Activated CD8-positive, alpha-beta memory T cell treated with anti-CD3 and anti-CD28 coated beads, Interleukin-2, amount 50 U/mL, for 1 hour (primary cell): ENCODE measurements at regions not wholly inside any gene's neighbourhood (a gene's known extent, or its start where the extent isn't known, plus 50 kb on each side); places are given as distances from the start of the nearest gene placed in this dataset.
"Not testable (repeated sequence)": the region's sequence is repeated elsewhere in the genome, so short reads cannot be mapped to it uniquely, and the experiment has no call there.

Experiments
- DNase-seq: peaks from one replicate; pipeline ENCODE4 v3.0.0-alpha.2; 2020; ENCODE audit errors: extremely low read depth

- no peak for DNase-seq
Observed at GRCh38 chr21:15669247-15669646, 60.5 kb upstream of the USP25 start.

DNA sequence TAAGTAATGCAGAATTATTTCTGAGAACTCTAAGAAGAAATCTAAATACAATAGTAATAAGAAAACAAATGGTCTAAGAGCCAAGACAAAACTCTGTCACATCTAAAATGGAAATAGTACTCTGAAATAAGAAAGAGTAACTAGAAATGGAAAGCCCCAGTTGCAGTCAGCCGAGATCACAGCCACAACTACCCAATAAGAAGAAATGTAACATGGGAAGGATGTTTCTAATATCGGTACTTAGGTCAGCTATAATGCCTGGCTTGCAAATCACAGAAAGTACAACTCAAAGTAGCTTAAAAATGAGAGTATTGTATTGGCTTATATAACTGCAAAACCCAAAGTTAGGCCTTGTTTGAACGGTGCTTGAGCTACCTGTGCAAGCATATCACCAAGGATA is 58.6 kb upstream of the USP25 start:
- DNase-seq = no peak

GRCh38 chr21:15672578-15672977 is 57.2 kb upstream of the USP25 start:
- DNase-seq = not testable (repeated sequence)

- DNase-seq = no peak
Observed at GRCh38 chr21:15676935-15677334, 52.8 kb upstream of the USP25 start.

- no peak for DNase-seq
Observed at GRCh38 chr21:15679630-15680029, 50.2 kb upstream of the USP25 start.
